GM19193 (cell line): ENCODE measurements at regions not wholly inside any gene's neighbourhood (a gene's known extent, or its start where the extent isn't known, plus 50 kb on each side); places are given as distances from the start of the nearest gene placed in this dataset.

Experiments
- POLR2A ChIP-seq: IDR thresholded peaks from 4 replicates; pipeline ENCODE4 v1.6.1; 2011; ENCODE audit not compliant: insufficient read depth, insufficient read length; ENCODE audit errors: extremely low read depth

GRCh38 chr13:73782450-73783449, 351.5 kb downstream of the KLF12 start:
- no peak for TF ChIP-seq POLR2A

- no peak for TF ChIP-seq POLR2A
Observed at GRCh38 chr13:73781384-73781783, 352.8 kb downstream of the KLF12 start.

GRCh38 chr13:73779881-73780280, 354.3 kb downstream of the KLF12 start:
- no peak for TF ChIP-seq POLR2A

- no peak for TF ChIP-seq POLR2A
Observed at GRCh38 chr13:73778242-73778864, 355.9 kb downstream of the KLF12 start.

GRCh38 chr13:73777134-73777533, 357.1 kb downstream of the KLF12 start:
- TF ChIP-seq POLR2A = no peak

- TF ChIP-seq POLR2A = no peak
Observed at GRCh38 chr13:73776151-73776785, 357.9 kb downstream of the KLF12 start.

GRCh38 chr13:73773168-73773549, 361.0 kb downstream of the KLF12 start:
- TF ChIP-seq POLR2A = no peak

GRCh38 chr13:73772449-73773167, 361.6 kb downstream of the KLF12 start:
- TF ChIP-seq POLR2A = no peak

GRCh38 chr13:73767747-73768315, 366.4 kb downstream of the KLF12 start:
- TF ChIP-seq POLR2A = no peak

GRCh38 chr13:73767191-73767741, 366.9 kb downstream of the KLF12 start:
- no peak for TF ChIP-seq POLR2A

GRCh38 chr13:73765651-73766384, 368.4 kb downstream of the KLF12 start:
- no peak for TF ChIP-seq POLR2A

GRCh38 chr13:73759434-73759833, 374.8 kb downstream of the KLF12 start:
- no peak for TF ChIP-seq POLR2A

GRCh38 chr13:73757481-73758233, 376.5 kb downstream of the KLF12 start:
- no peak for TF ChIP-seq POLR2A
